ENCODE measurements at regions not wholly inside any gene's neighbourhood (a gene's known extent, or its start where the extent isn't known, plus 50 kb on each side); places are given as distances from the start of the nearest gene placed in this dataset.

DNA sequence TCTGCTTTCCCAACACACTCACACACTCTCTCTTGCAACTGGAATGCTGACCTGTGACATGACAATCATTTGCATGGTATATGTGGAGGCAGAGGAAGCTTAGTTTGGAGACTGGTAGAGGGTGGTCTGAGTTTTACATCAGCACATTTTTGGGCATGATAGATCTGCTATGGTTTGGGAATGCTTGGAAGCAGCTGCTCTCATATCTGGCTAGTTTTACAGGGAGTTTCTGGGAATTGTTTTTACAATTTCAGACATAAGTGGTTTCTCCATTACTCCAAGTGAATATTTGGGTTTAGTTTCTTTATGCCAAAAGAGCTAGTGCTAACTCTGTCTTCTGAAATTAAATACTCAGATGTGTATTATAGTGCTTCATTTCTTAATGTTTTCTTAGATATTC is 977.6 kb downstream of the SUCLG1 start:
- no peak for ATAC-seq (ENCODE audit: low FRiP score in 2 of 2)
- H3K4me3 ChIP-seq: no peak overlapping the region
- no peak for TF ChIP-seq EP300 (IDR thresholded peaks at IDR 0.05)
- no peaks in the 10 kb centered on the region for H3K27me3 ChIP-seq
- H3K27ac ChIP-seq: no peak overlapping the region
- no peak for DNase-seq
- no peaks in the 10 kb centered on the region for H3K9me3 ChIP-seq
- no peaks in the 10 kb centered on the region for H3K4me1 ChIP-seq
- no peaks in the 10 kb centered on the region for H3K36me3 ChIP-seq

DNA sequence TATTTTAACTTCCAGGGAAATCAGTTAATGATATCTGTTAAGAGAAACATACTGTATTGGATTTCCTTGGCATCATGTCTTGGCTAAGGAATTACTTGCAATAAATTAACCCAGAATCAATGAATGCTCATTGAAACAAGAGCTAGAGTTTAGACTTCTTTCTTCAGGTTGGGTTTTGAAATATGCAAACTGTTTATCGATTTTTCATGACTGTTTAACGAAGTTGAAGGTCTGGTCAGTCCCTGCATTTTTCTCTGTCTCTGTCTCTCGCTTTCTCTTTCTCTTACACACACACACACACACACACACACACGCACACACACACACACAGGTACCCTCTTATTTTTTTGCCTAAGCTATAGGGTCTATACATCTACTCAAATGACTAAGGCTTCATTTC is 981.0 kb downstream of the SUCLG1 start:
- no peak for DNase-seq
- Histone ChIP-seq H3K27me3 (no peaks in the 10 kb centered on the region), H3K4me1 (no peaks in the 10 kb centered on the region), H3K36me3 (no peaks in the 10 kb centered on the region), H3K9me3 (no peaks in the 10 kb centered on the region), H3K4me3 (no peak overlapping the region), H3K27ac (no peak overlapping the region)
- ATAC-seq (ENCODE audit: low FRiP score in 2 of 2): no peak
- no peak for TF ChIP-seq POLR2AphosphoS5 (IDR thresholded peaks at IDR 0.05)
- TF ChIP-seq POLR2A (IDR thresholded peaks at IDR 0.05): no peak
- TF ChIP-seq EP300 (IDR thresholded peaks at IDR 0.05): no peak
- TF ChIP-seq CTCF (IDR thresholded peaks at IDR 0.05): no peak
- WGBS, 2 donors: 60 to 72% methylated on average over 4 of the region's 4 CpGs

- H3K27ac ChIP-seq: no peak overlapping the region
- no peak for TF ChIP-seq CTCF (IDR thresholded peaks at IDR 0.05)
- TF ChIP-seq EP300 (IDR thresholded peaks at IDR 0.05): no peak
- TF ChIP-seq POLR2A (IDR thresholded peaks at IDR 0.05): no peak
- no peak for TF ChIP-seq POLR2AphosphoS5 (IDR thresholded peaks at IDR 0.05)
- no peaks in the 10 kb centered on the region for H3K27me3 ChIP-seq
- H3K36me3 ChIP-seq: no peaks in the 10 kb centered on the region
- no peak for ATAC-seq (ENCODE audit: low FRiP score in 2 of 2)
- no peak overlapping the region for H3K4me3 ChIP-seq
- no peaks in the 10 kb centered on the region for H3K9me3 ChIP-seq
- WGBS, 2 donors: 87 to 90% methylated on average over 2 of the region's 2 CpGs
- no peaks in the 10 kb centered on the region for H3K4me1 ChIP-seq
- no peak for DNase-seq
Measured at GRCh38 chr2:83475371-83475770, 983.7 kb downstream of the SUCLG1 start.

- H3K9me3 ChIP-seq: no peaks in the 10 kb centered on the region
- no peak for DNase-seq
- no peaks in the 10 kb centered on the region for H3K4me1 ChIP-seq
- WGBS, 2 donors: 37 to 41% methylated on average over 1 of the region's 1 CpG
- no peak overlapping the region for H3K4me3 ChIP-seq
- H3K27me3 ChIP-seq: no peaks in the 10 kb centered on the region
- ATAC-seq (ENCODE audit: low FRiP score in 2 of 2): no peak
- TF ChIP-seq POLR2AphosphoS5 (IDR thresholded peaks at IDR 0.05): no peak
- no peak overlapping the region for H3K27ac ChIP-seq
- H3K36me3 ChIP-seq: no peaks in the 10 kb centered on the region
Measured at GRCh38 chr2:83471655-83472054, 987.4 kb downstream of the SUCLG1 start.

DNA sequence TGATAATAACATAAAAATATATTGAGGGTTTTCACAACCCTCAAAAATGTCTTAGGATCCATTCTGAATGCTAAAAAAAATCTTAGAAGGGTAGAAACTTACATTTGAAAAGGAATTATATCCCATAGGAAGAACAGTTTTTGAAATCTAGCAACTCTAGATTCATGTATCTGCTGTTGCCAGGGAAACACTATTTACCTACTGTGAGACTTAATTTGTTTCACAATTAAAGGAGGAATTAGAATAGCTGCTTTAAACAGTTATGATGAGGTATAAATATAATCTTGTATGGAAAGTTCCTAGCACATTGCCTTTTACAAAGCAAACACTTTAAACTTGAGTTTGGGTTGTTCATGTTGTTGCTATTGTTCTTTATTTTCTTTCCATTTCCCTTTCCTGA is 988.2 kb downstream of the SUCLG1 start:
- TF ChIP-seq CTCF (IDR thresholded peaks at IDR 0.05) (no peak), POLR2A (IDR thresholded peaks at IDR 0.05) (no peak), EP300 (IDR thresholded peaks at IDR 0.05) (no peak), POLR2AphosphoS5 (IDR thresholded peaks at IDR 0.05) (no peak)
- Histone ChIP-seq H3K27me3 (no peaks in the 10 kb centered on the region), H3K4me1 (no peaks in the 10 kb centered on the region), H3K27ac (no peak overlapping the region), H3K9me3 (no peaks in the 10 kb centered on the region), H3K4me3 (no peak overlapping the region), H3K36me3 (no peaks in the 10 kb centered on the region)
- no peak for DNase-seq
- ATAC-seq (ENCODE audit: low FRiP score in 2 of 2): no peak

- TF ChIP-seq CTCF (IDR thresholded peaks at IDR 0.05): no peak
- Histone ChIP-seq H3K27ac (no peak overlapping the region), H3K36me3 (no peaks in the 10 kb centered on the region), H3K9me3 (no peaks in the 10 kb centered on the region), H3K4me3 (no peak overlapping the region), H3K27me3 (no peaks in the 10 kb centered on the region), H3K4me1 (no peaks in the 10 kb centered on the region)
- ATAC-seq (ENCODE audit: low FRiP score in 2 of 2) (no peak), DNase-seq (no peak)
- 69 to 94% methylated on average over 1 of the region's 1 CpG for WGBS, 2 donors
Measured at GRCh38 chr2:83464444-83464843, 994.6 kb downstream of the SUCLG1 start.

Measured in upper lobe of left lung (tissue), 6 donors.